CD4-positive, CD25-positive, alpha-beta regulatory T cell (primary cell): ENCODE measurements at regions not wholly inside any gene's neighbourhood (a gene's known extent, or its start where the extent isn't known, plus 50 kb on each side); places are given as distances from the start of the nearest gene placed in this dataset.
"Not testable (repeated sequence)": the region's sequence is repeated elsewhere in the genome, so short reads cannot be mapped to it uniquely, and the experiment has no call there.

Experiments used
- ATAC-seq, 2 donors: fragments of 150-1000 bp; cut with Tn5 transposase; one replicate each; pipeline ENCODE4 v1.10.0; 2021; ENCODE audit warnings: low read depth in 2 of 2, moderate number of reproducible peaks in 2 of 2, moderate library complexity in 1 of 2
- DNase-seq, 3 donors: peaks; one replicate each; pipeline versions ENCODE4 v3.0.0 to v3.0.0-alpha.2; 2012 to 2022; ENCODE audit warnings: mixed read lengths in 1 of 3
- H3K27ac ChIP-seq: one replicate; pipeline ENCODE4 v1.7.0; 2013; ENCODE audit warnings: mild to moderate bottlenecking, low read length; ENCODE audit not compliant: insufficient read depth, poor library complexity, severe bottlenecking
- H3K27me3 ChIP-seq: one replicate; pipeline ENCODE4 v1.7.0; 2013; ENCODE audit warnings: low read length; ENCODE audit not compliant: control insufficient read depth, insufficient read depth
- H3K36me3 ChIP-seq: one replicate; pipeline ENCODE4 v1.7.0; 2013; ENCODE audit warnings: mild to moderate bottlenecking, low read length, moderate library complexity; ENCODE audit not compliant: control insufficient read depth, insufficient read depth
- H3K4me1 ChIP-seq: 2 replicates; pipeline ENCODE4 v1.7.0; 2013; ENCODE audit warnings: mild to moderate bottlenecking, low read length; ENCODE audit not compliant: insufficient read depth, control insufficient read depth, poor library complexity, severe bottlenecking
- H3K4me3 ChIP-seq: one replicate; pipeline ENCODE4 v1.7.0; 2013; ENCODE audit warnings: low read depth, mild to moderate bottlenecking, low read length, moderate library complexity
- H3K9me3 ChIP-seq, 2 experiments: 1 replicate in 1 of 2; 2 replicates in 1 of 2; pipeline ENCODE4 v1.7.0; 2013; ENCODE audit warnings: low read length in 2 of 2, mild to moderate bottlenecking in 1 of 2, moderate library complexity in 1 of 2; ENCODE audit not compliant: control insufficient read depth in 2 of 2
- H3K27ac Mint-ChIP-seq, 3 donors: one replicate each; pipeline ENCODE4 v1.8.0; 2020 to 2022; ENCODE audit warnings: mild to moderate bottlenecking in 3 of 3, mixed read lengths in 3 of 3, moderate library complexity in 2 of 3
- H3K27me3 Mint-ChIP-seq: one replicate; pipeline ENCODE4 v1.8.0; 2022; ENCODE audit warnings: mild to moderate bottlenecking, mixed read lengths
- H3K36me3 Mint-ChIP-seq: one replicate; pipeline ENCODE4 v1.8.0; 2020; ENCODE audit warnings: mixed read lengths
- H3K4me1 Mint-ChIP-seq, 4 donors: one replicate each; pipeline ENCODE4 v1.8.0; 2020 to 2022; ENCODE audit warnings: mixed read lengths in 4 of 4, mild to moderate bottlenecking in 1 of 4
- H3K4me3 Mint-ChIP-seq, 4 donors: one replicate each; pipeline ENCODE4 v1.8.0; 2020 to 2022; ENCODE audit warnings: mild to moderate bottlenecking in 4 of 4, mixed read lengths in 4 of 4, moderate library complexity in 3 of 4
- H3K9me3 Mint-ChIP-seq, 7 donors: one replicate each; pipeline ENCODE4 v1.8.0; 2020 to 2022; ENCODE audit warnings: mixed read lengths in 7 of 7, mild to moderate bottlenecking in 3 of 7, moderate library complexity in 2 of 7

GRCh38 chr3:194031867-194032635 is 103.9 kb upstream of the HES1 start:
- H3K36me3 ChIP-seq, result no peaks in the 10 kb centered on the region
- Mint-ChIP-seq H3K9me3 (no peaks in the 10 kb centered on the region), H3K27ac (no peak overlapping the region), H3K4me3 (no peak overlapping the region), H3K27me3 (peaks cover 5% of the 10 kb centered on the region), H3K4me1 (peaks cover 0 to 4% (median 0%) of the 10 kb centered on the region in 4 donors), H3K36me3 (no peaks in the 10 kb centered on the region)
- no peak overlapping the region for H3K4me3 ChIP-seq
- H3K27me3 ChIP-seq, result no peaks in the 10 kb centered on the region
- no peaks in the 10 kb centered on the region for H3K4me1 ChIP-seq
- DNase-seq (no peak), ATAC-seq (no peak)
- no peak overlapping the region for H3K27ac ChIP-seq
- no peaks in the 10 kb centered on the region for H3K9me3 ChIP-seq

- DNase-seq (peak in 1 of 3 donors; percentile 41), ATAC-seq (no peak)
- Mint-ChIP-seq H3K9me3 (no peaks in the 10 kb centered on the region), H3K4me3 (no peak overlapping the region), H3K27ac (no peak overlapping the region), H3K36me3 (no peaks in the 10 kb centered on the region), H3K27me3 (peaks cover 5% of the 10 kb centered on the region), H3K4me1 (peaks cover 0 to 4% (median 0%) of the 10 kb centered on the region in 4 donors)
- H3K9me3 ChIP-seq, result no peaks in the 10 kb centered on the region
- no peak overlapping the region for H3K4me3 ChIP-seq
- no peaks in the 10 kb centered on the region for H3K36me3 ChIP-seq
- H3K4me1 ChIP-seq, result no peaks in the 10 kb centered on the region
- H3K27ac ChIP-seq, result no peak overlapping the region
- H3K27me3 ChIP-seq, result no peaks in the 10 kb centered on the region
Measured at GRCh38 chr3:194032828-194033435, 103.0 kb upstream of the HES1 start.

- Histone ChIP-seq H3K27ac (no peak overlapping the region), H3K9me3 (no peaks in the 10 kb centered on the region), H3K36me3 (no peaks in the 10 kb centered on the region), H3K4me3 (no peak overlapping the region), H3K4me1 (no peaks in the 10 kb centered on the region), H3K27me3 (no peaks in the 10 kb centered on the region)
- DNase-seq (no peak), ATAC-seq (no peak)
- no peak overlapping the region for H3K4me3 Mint-ChIP-seq
- H3K27ac Mint-ChIP-seq, result no peak overlapping the region
- H3K27me3 Mint-ChIP-seq, result peaks cover 5% of the 10 kb centered on the region
- H3K9me3 Mint-ChIP-seq, result no peaks in the 10 kb centered on the region
- peaks cover 0 to 4% (median 0%) of the 10 kb centered on the region in 4 donors for H3K4me1 Mint-ChIP-seq
- no peaks in the 10 kb centered on the region for H3K36me3 Mint-ChIP-seq
Measured at GRCh38 chr3:194034346-194035336, 101.3 kb upstream of the HES1 start.

DNA sequence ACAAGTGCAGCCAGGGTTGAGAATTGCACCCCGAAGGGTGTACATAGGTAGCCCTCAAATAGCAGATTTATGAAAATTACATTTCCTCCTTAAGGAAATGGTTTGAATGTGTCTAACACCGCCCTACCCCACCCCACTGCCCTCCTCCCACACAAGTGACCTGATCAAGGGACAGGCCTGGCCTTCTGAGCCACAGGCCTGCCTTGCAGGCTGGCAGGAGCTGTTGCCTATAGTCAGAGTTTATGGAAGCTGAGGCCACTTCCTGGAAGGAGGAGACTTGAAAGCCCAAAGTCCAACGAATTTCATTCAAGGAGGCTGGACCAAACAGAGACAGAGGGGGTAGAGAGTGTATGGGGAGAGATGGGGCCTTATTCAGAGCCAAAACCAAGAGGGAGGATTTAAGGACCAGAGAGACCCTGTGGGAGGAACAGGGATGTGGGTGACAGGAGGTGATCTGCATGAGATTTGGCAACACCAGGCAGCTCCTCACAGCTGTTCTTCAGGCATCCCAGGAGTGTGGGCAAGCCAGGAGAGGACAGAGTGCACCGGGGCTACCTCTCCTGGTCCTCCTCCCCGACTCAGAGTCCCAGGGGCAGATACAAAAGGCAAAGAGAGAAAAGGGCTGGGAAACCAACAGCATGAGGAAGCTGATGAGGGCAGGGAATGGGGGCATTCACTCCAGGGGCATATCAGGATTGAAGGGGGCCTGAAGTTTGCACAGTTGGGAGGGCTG is 100.4 kb upstream of the HES1 start:
- no peak for DNase-seq
- Histone ChIP-seq H3K27me3 (no peaks in the 10 kb centered on the region), H3K9me3 (no peaks in the 10 kb centered on the region), H3K36me3 (no peaks in the 10 kb centered on the region), H3K27ac (no peak overlapping the region), H3K4me1 (no peaks in the 10 kb centered on the region), H3K4me3 (no peak overlapping the region)
- no peaks in the 10 kb centered on the region for H3K9me3 Mint-ChIP-seq
- ATAC-seq, result no peak
- peaks cover 0 to 4% (median 0%) of the 10 kb centered on the region in 4 donors for H3K4me1 Mint-ChIP-seq
- no peak overlapping the region for H3K4me3 Mint-ChIP-seq
- H3K27me3 Mint-ChIP-seq, result peaks cover 10% of the 10 kb centered on the region
- H3K27ac Mint-ChIP-seq, result peak overlapping the region in 1 of 3 donors; percentile 80
- H3K36me3 Mint-ChIP-seq, result no peaks in the 10 kb centered on the region

DNA sequence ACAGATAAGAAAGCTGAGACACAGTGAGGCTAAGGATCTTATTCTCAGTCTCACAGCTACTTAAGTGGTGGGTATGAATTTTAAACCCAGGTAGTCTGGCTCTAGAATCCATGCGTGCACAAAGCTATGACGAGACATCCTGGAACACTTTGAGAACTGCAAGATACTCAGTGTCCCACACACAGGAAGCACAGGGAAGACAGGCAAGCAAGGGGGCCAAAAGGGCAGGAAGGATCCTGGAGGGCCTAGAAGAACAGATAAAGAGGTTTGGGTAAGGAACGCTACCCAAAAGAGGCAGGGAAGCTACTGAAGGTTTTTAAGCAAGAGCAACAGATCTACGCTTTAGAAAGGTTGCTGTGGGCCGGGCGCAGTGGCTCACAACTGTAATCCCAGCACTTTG is 99.1 kb upstream of the HES1 start:
- Mint-ChIP-seq H3K4me3 (no peak overlapping the region), H3K27ac (peak overlapping the region in 1 of 3 donors; percentile 2), H3K36me3 (no peaks in the 10 kb centered on the region), H3K4me1 (peaks cover 0 to 4% (median 0%) of the 10 kb centered on the region in 4 donors), H3K27me3 (peaks cover 14% of the 10 kb centered on the region), H3K9me3 (no peaks in the 10 kb centered on the region)
- no peak for DNase-seq
- Histone ChIP-seq H3K27ac (no peak overlapping the region), H3K4me1 (no peaks in the 10 kb centered on the region), H3K36me3 (no peaks in the 10 kb centered on the region), H3K4me3 (no peak overlapping the region), H3K27me3 (no peaks in the 10 kb centered on the region), H3K9me3 (no peaks in the 10 kb centered on the region)
- no peak for ATAC-seq

GRCh38 chr3:194038346-194038745 is 97.6 kb upstream of the HES1 start:
- not testable (repeated sequence) for ATAC-seq, H3K27ac Mint-ChIP-seq
- H3K27me3 Mint-ChIP-seq, result peaks cover 14% of the 10 kb centered on the region

DNA sequence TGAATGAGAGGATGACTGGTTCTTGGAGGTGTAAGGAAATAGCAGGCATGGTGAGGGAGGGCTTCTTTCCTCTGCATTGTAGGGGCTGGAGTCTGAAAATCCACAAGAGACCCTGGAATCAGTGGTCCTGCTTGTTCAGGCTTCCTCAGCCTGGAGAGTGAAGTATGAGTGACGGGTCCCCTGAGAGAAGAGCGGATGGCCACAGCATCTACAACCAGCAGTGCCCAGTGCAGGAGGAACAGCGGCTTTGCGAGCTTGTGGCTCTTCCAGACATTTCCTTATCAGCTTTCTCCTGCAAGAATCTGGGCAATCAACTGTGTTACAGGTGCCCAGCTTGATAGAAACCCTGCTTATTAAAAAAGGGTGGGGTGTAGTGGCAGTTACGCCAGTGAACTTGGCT is 97.0 kb upstream of the HES1 start:
- Histone ChIP-seq H3K4me3 (no peak overlapping the region), H3K36me3 (no peaks in the 10 kb centered on the region), H3K9me3 (no peaks in the 10 kb centered on the region), H3K27me3 (no peaks in the 10 kb centered on the region), H3K4me1 (no peaks in the 10 kb centered on the region), H3K27ac (no peak overlapping the region)
- Mint-ChIP-seq H3K27ac (no peak overlapping the region), H3K27me3 (peaks cover 17% of the 10 kb centered on the region), H3K9me3 (no peaks in the 10 kb centered on the region), H3K4me1 (no peaks in the 10 kb centered on the region), H3K4me3 (no peak overlapping the region), H3K36me3 (no peaks in the 10 kb centered on the region)
- ATAC-seq (no peak), DNase-seq (no peak)

More at GRCh38 chr3:194038346-194038745, 97.6 kb upstream of the HES1 start:
- not testable (repeated sequence) for H3K36me3 ChIP-seq, H3K4me3 Mint-ChIP-seq, H3K27ac ChIP-seq, H3K9me3 Mint-ChIP-seq, H3K4me1 ChIP-seq, H3K9me3 ChIP-seq, H3K36me3 Mint-ChIP-seq, H3K4me1 Mint-ChIP-seq, DNase-seq, H3K27me3 ChIP-seq, H3K4me3 ChIP-seq
